Activated CD4-positive, alpha-beta T cell treated with anti-CD3 and anti-CD28 coated beads, Interleukin-2, amount 10 ng/mL, durations not matched to agents 7 days and 5 days (primary cell): ENCODE measurements at regions not wholly inside any gene's neighbourhood (a gene's known extent, or its start where the extent isn't known, plus 50 kb on each side); places are given as distances from the start of the nearest gene placed in this dataset.

Source experiments
- CTCF ChIA-PET: fragments of 350-600 bp; sonication (Branson Sonifier 250); formaldehyde crosslinking; loops from one replicate; lab custom pipeline; 2021; ENCODE audit warnings: antibody characterized with exemption; lab: Charles Lee
- POLR2A ChIA-PET: fragments of 350-600 bp; sonication (Branson Sonifier 250); formaldehyde crosslinking; loops from one replicate; lab custom pipeline; 2021; ENCODE audit warnings: antibody characterized with exemption; lab: Charles Lee
- DNase-seq: peaks from one replicate; pipeline ENCODE4 v3.0.0-alpha.2; 2020
- H3K27ac Mint-ChIP-seq: one replicate; pipeline ENCODE4 v1.8.0; 2021; ENCODE audit warnings: mild to moderate bottlenecking, moderate library complexity, mixed read lengths
- H3K27me3 Mint-ChIP-seq: one replicate; pipeline ENCODE4 v1.8.0; 2021; ENCODE audit warnings: mixed read lengths
- H3K36me3 Mint-ChIP-seq: one replicate; pipeline ENCODE4 v1.8.0; 2021; ENCODE audit warnings: low read depth, mixed read lengths
- H3K4me1 Mint-ChIP-seq: one replicate; pipeline ENCODE4 v1.8.0; 2021; ENCODE audit warnings: mixed read lengths
- H3K4me3 Mint-ChIP-seq: one replicate; pipeline ENCODE4 v1.8.0; 2021; ENCODE audit warnings: mild to moderate bottlenecking, moderate library complexity, mixed read lengths
- H3K9me3 Mint-ChIP-seq: one replicate; pipeline ENCODE4 v1.8.0; 2021; ENCODE audit warnings: mixed read lengths

DNA sequence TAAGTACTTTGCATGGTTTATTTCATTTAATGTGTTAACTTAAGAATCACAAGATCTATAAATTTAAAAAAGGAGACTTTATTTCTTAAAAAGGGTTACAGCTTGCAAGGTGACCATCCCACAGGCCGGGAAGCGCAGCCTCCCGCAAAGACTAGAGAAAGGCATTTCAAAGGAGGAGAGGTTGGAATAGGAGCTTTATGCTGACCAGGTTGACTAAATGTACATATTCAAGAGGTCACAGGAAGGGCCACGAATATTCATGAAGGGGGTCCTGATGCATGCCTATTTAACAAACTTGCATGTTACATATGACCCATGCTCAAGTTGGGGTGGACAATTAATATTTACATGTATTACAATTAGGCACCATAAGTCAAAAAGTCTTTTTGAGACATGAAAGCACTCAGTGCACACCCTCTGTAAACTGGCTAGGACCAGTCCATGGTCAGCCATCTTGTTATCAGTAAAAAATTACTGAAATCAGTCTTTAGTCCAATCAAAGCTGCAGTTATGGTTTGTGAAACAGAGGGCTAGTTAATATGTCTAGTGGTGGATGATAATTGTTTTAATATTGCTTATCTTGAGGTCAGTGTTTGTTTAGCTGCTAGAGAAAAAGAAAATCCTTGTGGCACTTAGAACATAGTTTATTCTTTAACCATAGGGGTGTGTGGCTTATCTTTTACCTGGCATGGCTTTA lies 169.3 kb downstream of the KCNE4 start:
- CTCF ChIA-PET: no interaction called here
- Mint-ChIP-seq H3K27ac (no peak overlapping the region), H3K36me3 (no peaks in the 10 kb centered on the region), H3K4me1 (no peaks in the 10 kb centered on the region), H3K4me3 (no peak overlapping the region), H3K9me3 (no peaks in the 10 kb centered on the region), H3K27me3 (no peaks in the 10 kb centered on the region)
- POLR2A ChIA-PET: no interaction called here
- DNase-seq: no peak

DNA sequence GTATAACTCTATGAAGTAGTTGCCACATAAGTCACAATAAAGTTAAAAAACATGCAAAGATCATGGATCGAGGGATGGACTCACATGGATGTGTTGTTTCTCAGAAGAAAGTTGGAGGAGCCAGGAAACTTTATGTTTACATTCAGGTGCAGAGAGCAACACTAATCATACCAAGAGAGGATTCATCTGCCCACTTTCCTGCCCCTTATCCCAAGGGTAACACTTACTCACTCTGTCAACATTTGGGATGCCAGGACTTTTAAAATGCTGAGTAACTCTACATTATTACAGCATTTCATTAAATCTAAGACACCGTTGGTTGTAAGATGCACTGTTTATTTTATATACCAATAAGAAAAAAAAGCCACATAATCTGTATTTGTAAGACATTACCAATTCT lies 170.4 kb downstream of the KCNE4 start:
- H3K4me3 Mint-ChIP-seq: no peak overlapping the region
- no peak for DNase-seq
- no peak overlapping the region for H3K27ac Mint-ChIP-seq
- no peaks in the 10 kb centered on the region for H3K27me3 Mint-ChIP-seq
- ChIA-PET POLR2A (no interaction called here), CTCF (no interaction called here)
- no peaks in the 10 kb centered on the region for H3K36me3 Mint-ChIP-seq
- no peaks in the 10 kb centered on the region for H3K4me1 Mint-ChIP-seq
- no peaks in the 10 kb centered on the region for H3K9me3 Mint-ChIP-seq

DNA sequence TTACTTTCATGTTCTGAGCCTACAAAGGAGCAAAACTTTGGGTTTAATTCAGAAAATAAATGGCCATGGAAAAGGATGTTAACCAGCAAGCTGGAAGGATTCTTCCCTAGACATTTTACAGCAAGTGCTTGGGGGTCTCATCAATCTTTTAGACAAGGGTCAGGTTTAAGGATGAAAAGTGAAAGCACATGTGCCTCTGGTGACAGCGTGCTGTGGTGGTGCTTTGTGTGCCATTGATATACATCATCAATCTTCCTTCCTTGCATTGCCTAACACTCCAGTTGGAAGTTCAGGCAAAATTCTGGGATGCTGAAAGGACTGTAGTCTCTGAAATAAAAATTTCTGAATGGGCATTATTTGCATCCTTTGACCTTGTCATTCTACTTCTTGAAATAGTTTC lies 171.2 kb downstream of the KCNE4 start:
- ChIA-PET CTCF (no interaction called here), POLR2A (no interaction called here)
- H3K9me3 Mint-ChIP-seq: no peaks in the 10 kb centered on the region
- no peak overlapping the region for H3K4me3 Mint-ChIP-seq
- no peak for DNase-seq
- no peaks in the 10 kb centered on the region for H3K36me3 Mint-ChIP-seq
- H3K4me1 Mint-ChIP-seq: no peaks in the 10 kb centered on the region
- no peak overlapping the region for H3K27ac Mint-ChIP-seq
- H3K27me3 Mint-ChIP-seq: no peaks in the 10 kb centered on the region

DNA sequence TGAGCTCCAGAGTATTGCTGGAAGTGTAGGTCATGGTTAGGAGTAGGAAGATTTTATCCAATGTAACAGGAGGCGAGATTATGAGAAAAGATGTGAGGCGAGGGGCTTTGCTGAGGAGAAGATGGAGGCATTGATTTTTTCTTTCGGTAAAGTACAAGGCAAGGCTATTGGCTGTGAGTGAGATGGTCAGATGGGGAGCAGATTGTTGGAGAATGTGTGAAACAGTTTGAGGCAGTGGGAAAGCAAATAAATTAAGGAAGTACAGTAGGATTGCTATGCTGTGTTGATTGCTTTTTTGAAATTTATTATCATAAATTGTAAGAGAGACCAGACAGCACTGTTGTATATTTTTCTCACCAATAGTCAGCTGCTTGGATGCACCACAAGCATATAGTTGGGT lies 173.3 kb downstream of the KCNE4 start:
- Mint-ChIP-seq H3K4me1 (no peaks in the 10 kb centered on the region), H3K4me3 (no peak overlapping the region), H3K27ac (no peak overlapping the region), H3K9me3 (no peaks in the 10 kb centered on the region), H3K27me3 (no peaks in the 10 kb centered on the region), H3K36me3 (no peaks in the 10 kb centered on the region)
- ChIA-PET CTCF (no interaction called here), POLR2A (no interaction called here)
- no peak for DNase-seq

DNA sequence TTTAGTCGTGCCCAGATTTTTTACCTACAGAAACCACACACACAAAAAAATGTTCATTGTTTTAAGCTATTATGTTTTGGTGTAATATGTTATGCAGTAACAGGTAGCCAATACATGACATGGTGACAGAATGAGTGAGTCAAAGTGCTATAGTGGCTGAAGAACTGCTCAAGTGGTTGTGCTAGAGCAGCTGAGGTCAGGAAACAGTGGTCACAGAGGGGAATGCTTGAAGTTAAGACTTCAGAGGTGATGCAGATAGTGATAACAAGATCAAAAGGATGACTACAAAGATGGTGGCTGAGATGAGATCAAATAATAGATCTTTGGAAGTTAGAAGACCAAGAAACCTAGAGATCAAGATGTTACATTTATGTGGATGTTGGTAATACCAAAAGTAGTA lies 174.3 kb downstream of the KCNE4 start:
- Mint-ChIP-seq H3K27me3 (no peaks in the 10 kb centered on the region), H3K4me1 (no peaks in the 10 kb centered on the region), H3K36me3 (no peaks in the 10 kb centered on the region), H3K9me3 (no peaks in the 10 kb centered on the region), H3K4me3 (no peak overlapping the region), H3K27ac (no peak overlapping the region)
- ChIA-PET CTCF (interaction anchor here (1.0 kb wide), 1 partner anchor 142 kb away, joined by 3 read pairs; no protein-coding TSS in a partner anchor), POLR2A (no interaction called here)
- no peak for DNase-seq

DNA sequence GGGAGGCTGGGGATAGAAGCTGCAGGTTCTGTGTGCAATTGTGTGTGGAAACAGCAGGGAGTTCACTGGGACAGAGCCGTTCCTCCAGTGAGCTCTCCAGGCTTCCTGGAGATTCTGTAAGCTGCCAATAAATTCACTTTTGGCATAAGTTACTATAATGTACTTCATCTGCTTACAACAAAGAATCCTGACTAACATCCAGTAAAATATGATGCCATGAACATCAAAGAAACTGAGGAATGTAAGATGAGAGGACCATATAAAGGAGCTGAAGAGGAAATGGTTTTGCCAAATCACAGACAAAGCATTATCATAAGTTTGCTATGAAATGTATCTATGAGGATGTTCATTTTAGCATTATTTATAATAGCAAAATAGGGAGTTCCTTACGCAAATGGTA lies 175.3 kb downstream of the KCNE4 start:
- H3K4me1 Mint-ChIP-seq: no peaks in the 10 kb centered on the region
- no peaks in the 10 kb centered on the region for H3K36me3 Mint-ChIP-seq
- H3K9me3 Mint-ChIP-seq: no peaks in the 10 kb centered on the region
- DNase-seq: no peak
- ChIA-PET POLR2A (no interaction called here), CTCF (interaction anchor here (0.7 kb wide), 1 partner anchor 1113 kb away, joined by 3 read pairs; no protein-coding TSS in a partner anchor)
- no peaks in the 10 kb centered on the region for H3K27me3 Mint-ChIP-seq
- no peak overlapping the region for H3K4me3 Mint-ChIP-seq
- H3K27ac Mint-ChIP-seq: no peak overlapping the region

DNA sequence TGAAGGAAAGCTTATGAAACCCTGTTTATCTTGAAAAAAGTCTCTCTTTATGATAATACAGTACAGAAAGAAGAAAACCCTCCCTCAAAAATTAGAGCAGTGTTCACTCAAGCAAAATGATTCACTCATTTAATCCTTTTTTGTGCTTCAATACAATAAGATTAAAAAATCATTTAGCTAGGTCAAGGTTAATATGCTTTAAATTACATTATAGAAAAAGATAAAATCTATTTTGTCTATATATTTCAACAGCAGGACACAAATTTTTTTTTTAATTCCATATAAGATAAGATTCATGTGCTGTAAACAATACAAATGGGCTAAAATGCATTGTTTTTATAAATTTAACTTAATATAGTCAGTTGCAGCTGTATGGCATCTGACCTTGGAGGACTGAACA lies 176.9 kb downstream of the KCNE4 start:
- Mint-ChIP-seq H3K36me3 (no peaks in the 10 kb centered on the region), H3K4me1 (no peaks in the 10 kb centered on the region), H3K4me3 (no peak overlapping the region), H3K27ac (no peak overlapping the region), H3K9me3 (no peaks in the 10 kb centered on the region), H3K27me3 (no peaks in the 10 kb centered on the region)
- CTCF ChIA-PET: no interaction called here
- POLR2A ChIA-PET: no interaction called here
- no peak for DNase-seq

DNA sequence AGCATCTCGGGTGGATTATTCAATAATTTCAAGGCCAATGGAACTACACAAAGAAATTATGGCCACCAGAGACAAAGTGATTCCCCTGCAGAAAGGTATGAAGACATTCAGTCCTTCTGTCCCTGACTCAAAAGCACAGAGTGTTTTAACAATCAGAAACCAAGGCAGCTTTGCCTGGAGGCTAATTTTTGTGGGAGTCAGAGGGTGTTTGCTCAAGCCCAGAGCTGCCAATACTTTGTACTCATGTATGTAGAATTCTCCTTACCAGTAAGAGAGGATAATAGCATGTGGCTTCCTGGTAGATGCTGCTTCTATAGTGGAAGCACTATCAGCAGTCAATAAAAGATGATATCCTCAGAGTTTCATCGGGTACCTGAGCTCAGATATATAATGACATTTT lies 178.4 kb downstream of the KCNE4 start:
- DNase-seq: no peak
- Mint-ChIP-seq H3K9me3 (no peaks in the 10 kb centered on the region), H3K4me3 (no peak overlapping the region), H3K4me1 (no peaks in the 10 kb centered on the region), H3K27me3 (no peaks in the 10 kb centered on the region), H3K27ac (no peak overlapping the region), H3K36me3 (no peaks in the 10 kb centered on the region)
- ChIA-PET POLR2A (no interaction called here), CTCF (no interaction called here)

DNA sequence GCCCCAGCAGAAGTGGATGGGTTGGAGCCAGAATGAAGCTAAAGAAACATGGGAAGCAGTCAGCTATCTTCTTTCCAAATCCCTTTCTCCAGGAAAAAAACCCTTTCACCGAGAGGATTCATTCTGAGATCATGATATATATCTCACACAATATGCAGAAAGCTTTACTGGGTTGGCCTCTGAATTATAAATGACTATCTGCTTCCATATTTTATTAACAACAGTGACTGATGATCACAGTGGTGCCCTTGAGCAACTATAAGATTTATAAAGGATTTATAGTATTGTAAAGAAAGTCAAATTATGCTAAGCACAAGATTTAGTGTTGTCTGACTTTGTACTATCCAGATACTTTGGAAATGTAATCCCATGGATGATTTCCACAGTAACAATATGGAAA lies 180.3 kb downstream of the KCNE4 start:
- no peak for DNase-seq
- Mint-ChIP-seq H3K4me1 (no peaks in the 10 kb centered on the region), H3K4me3 (no peak overlapping the region), H3K9me3 (no peaks in the 10 kb centered on the region), H3K27me3 (no peaks in the 10 kb centered on the region), H3K36me3 (no peaks in the 10 kb centered on the region), H3K27ac (no peak overlapping the region)
- ChIA-PET POLR2A (no interaction called here), CTCF (no interaction called here)

DNA sequence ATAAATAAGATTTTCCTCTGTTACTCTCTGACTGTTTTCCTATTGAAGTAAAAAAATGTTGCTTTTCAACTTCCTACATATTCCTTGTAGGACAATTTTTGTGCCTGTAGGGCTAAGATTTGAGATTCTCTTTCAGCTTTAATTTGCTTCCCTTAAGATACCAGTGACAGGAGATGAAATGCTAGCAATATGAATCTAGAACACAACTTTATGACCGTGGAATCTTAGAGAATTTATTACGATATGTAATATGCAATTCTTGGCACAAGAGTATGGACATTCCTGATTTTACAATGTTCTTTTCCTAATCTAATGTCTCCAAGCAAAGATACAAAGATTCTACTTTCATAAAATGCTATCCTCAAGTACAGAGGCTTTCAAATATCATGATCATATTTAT lies 180.9 kb downstream of the KCNE4 start:
- H3K27ac Mint-ChIP-seq: no peak overlapping the region
- H3K4me3 Mint-ChIP-seq: no peak overlapping the region
- H3K27me3 Mint-ChIP-seq: no peaks in the 10 kb centered on the region
- H3K9me3 Mint-ChIP-seq: no peaks in the 10 kb centered on the region
- ChIA-PET CTCF (no interaction called here), POLR2A (no interaction called here)
- H3K36me3 Mint-ChIP-seq: no peaks in the 10 kb centered on the region
- no peaks in the 10 kb centered on the region for H3K4me1 Mint-ChIP-seq
- no peak for DNase-seq

DNA sequence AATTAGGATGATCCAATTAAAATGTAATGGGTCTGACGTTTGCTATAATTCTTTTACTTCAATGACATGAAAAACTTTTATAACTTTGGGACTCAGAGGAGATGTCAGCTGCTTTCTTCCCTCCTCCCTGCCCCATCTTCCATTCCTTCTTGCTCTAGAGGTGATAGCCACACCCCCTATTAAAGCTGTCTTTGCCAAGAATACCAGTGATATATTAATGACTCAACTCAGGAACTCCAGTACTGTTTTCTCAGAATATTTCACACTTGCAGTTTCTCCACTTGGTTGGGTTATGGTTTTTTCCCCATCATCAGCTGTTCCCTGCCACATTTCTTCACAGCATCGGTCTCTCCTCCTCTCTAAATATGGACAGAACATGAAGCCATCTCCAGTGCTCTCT lies 184.0 kb downstream of the KCNE4 start:
- Mint-ChIP-seq H3K27me3 (no peaks in the 10 kb centered on the region), H3K9me3 (no peaks in the 10 kb centered on the region), H3K36me3 (no peaks in the 10 kb centered on the region), H3K27ac (no peak overlapping the region), H3K4me1 (no peaks in the 10 kb centered on the region), H3K4me3 (no peak overlapping the region)
- ChIA-PET CTCF (no interaction called here), POLR2A (no interaction called here)
- no peak for DNase-seq

DNA sequence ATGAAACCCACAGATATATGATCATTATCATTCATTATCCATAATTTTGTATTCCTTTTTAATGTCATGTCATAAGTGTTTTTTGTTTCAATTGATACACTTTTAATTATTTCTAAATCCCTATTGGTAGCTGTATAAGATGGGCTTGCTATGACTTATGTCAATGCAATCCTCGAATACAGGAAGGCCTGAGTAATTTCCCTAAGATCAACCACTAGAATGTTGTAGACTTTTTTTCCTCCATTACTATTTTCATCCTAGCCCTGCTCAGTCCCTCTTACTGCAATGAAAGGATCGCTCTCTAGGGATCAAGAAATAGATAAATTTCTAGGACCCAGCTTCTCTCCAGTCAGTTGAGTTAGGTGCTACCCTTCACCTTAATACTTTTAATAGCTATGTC lies 186.3 kb downstream of the KCNE4 start:
- POLR2A ChIA-PET: no interaction called here
- no peaks in the 10 kb centered on the region for H3K4me1 Mint-ChIP-seq
- DNase-seq: no peak
- H3K27ac Mint-ChIP-seq: no peak overlapping the region
- no peaks in the 10 kb centered on the region for H3K27me3 Mint-ChIP-seq
- H3K36me3 Mint-ChIP-seq: no peaks in the 10 kb centered on the region
- H3K4me3 Mint-ChIP-seq: no peak overlapping the region
- no peaks in the 10 kb centered on the region for H3K9me3 Mint-ChIP-seq
- CTCF ChIA-PET: no interaction called here

DNA sequence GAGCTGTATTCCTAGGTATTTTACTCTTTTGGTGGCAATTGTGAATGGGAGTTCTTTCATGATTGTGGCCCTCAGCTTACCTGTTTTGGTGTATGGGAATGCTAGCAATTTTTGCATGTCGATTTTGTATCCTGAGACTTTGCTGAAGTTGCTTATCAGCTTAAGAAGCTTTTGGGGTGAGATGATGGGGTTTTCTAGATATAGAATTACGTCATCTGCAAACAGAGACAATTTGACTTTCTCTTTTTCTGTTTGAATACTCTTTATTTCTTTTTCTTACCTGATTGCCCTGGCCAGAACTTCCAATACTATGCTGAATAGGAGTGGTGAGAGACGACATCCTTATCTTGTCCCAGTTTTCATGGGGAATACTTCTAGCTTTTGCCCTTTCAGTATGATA lies 191.2 kb downstream of the KCNE4 start:
- Mint-ChIP-seq H3K36me3 (no peaks in the 10 kb centered on the region), H3K4me3 (no peak overlapping the region), H3K27ac (no peak overlapping the region), H3K9me3 (no peaks in the 10 kb centered on the region), H3K4me1 (no peaks in the 10 kb centered on the region), H3K27me3 (no peaks in the 10 kb centered on the region)
- no peak for DNase-seq
- POLR2A ChIA-PET: no interaction called here
- CTCF ChIA-PET: no interaction called here

DNA sequence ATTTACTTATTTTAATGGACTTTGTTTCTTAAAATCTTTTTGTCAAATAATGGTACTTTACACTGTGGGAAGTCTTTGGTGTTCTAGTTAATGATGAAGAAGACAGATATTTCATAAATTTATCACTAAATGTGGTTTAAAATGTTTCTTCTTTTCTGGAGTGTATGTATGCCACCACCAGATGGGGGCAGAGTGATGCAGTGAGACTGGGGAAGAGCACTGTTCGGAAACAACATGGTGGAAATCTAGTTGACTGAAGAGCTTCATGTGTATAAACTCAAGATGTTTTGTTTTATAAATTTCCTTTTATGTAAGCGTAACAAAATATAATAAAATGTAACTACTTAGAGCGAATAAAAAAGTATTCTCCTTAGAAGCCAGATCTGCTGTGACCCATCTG lies 195.1 kb downstream of the KCNE4 start:
- no peak for DNase-seq
- no peaks in the 10 kb centered on the region for H3K9me3 Mint-ChIP-seq
- no peaks in the 10 kb centered on the region for H3K27me3 Mint-ChIP-seq
- H3K36me3 Mint-ChIP-seq: no peaks in the 10 kb centered on the region
- CTCF ChIA-PET: no interaction called here
- H3K27ac Mint-ChIP-seq: no peak overlapping the region
- H3K4me3 Mint-ChIP-seq: no peak overlapping the region
- no peaks in the 10 kb centered on the region for H3K4me1 Mint-ChIP-seq
- POLR2A ChIA-PET: no interaction called here
